ENCODE measurements at regions not wholly inside any gene's neighbourhood (a gene's known extent, or its start where the extent isn't known, plus 50 kb on each side); places are given as distances from the start of the nearest gene placed in this dataset.

- TF ChIP-seq EZH2phosphoT487 (IDR thresholded peaks at IDR 0.05; ENCODE audit: insufficient read depth, low read depth) (no peak), EZH2 (IDR thresholded peaks at IDR 0.05; ENCODE audit: insufficient read depth, poor library complexity, severe bottlenecking) (no peak)
Observed at GRCh38 chr21:24896735-24897124, 710.6 kb downstream of the MRPL39 start.

All from GM23248 (cell line).